IPS DF 6.9 (cell line): ENCODE measurements at regions not wholly inside any gene's neighbourhood (a gene's known extent, or its start where the extent isn't known, plus 50 kb on each side); places are given as distances from the start of the nearest gene placed in this dataset.
A peak's percentile ranks its signal among the peaks of the same experiment; 100 is the strongest.

Source experiments
- DNase-seq: peaks from one replicate; pipeline ENCODE4 v3.0.0-alpha.2; 2013; ENCODE audit warnings: low read depth, low spot score
- H3K27ac ChIP-seq: one replicate; pipeline ENCODE4 v1.5.1; 2013; ENCODE audit warnings: low read length, control low read depth
- H3K27me3 ChIP-seq: 2 replicates; pipeline ENCODE4 v1.6.1; 2013; ENCODE audit warnings: mild to moderate bottlenecking, low read length; ENCODE audit not compliant: control insufficient read depth, insufficient read depth
- H3K36me3 ChIP-seq: 2 replicates; pipeline ENCODE4 v1.6.1; 2013; ENCODE audit warnings: low read length; ENCODE audit not compliant: control insufficient read depth, insufficient read depth
- H3K4me1 ChIP-seq: 2 replicates; pipeline ENCODE4 v1.6.1; 2013; ENCODE audit warnings: low read length; ENCODE audit not compliant: control insufficient read depth, insufficient read depth
- H3K4me3 ChIP-seq: 2 replicates; pipeline ENCODE4 v1.5.1; 2013; ENCODE audit warnings: mild to moderate bottlenecking, low read length
- H3K9me3 ChIP-seq: 2 replicates; pipeline ENCODE4 v1.6.1; 2013; ENCODE audit warnings: low read length, inconsistent platforms; ENCODE audit not compliant: control insufficient read depth, insufficient read depth
- WGBS: extraction: QIAGEN DNeasy Blood & Tissue Kit; methylation state at CpG from one replicate; pipeline ENCODE4 v1.1.7; 2013; ENCODE audit warnings: mixed read lengths, missing lambda C conversion rate; ENCODE audit not compliant: insufficient read length, insufficient coverage; 5-methylcytosine and 5-hydroxymethylcytosine counted together

- Histone ChIP-seq H3K27ac (no peak overlapping the region), H3K4me1 (no peaks in the 10 kb centered on the region), H3K36me3 (no peaks in the 10 kb centered on the region), H3K27me3 (no peaks in the 10 kb centered on the region), H3K9me3 (no peaks in the 10 kb centered on the region), H3K4me3 (no peak overlapping the region)
- DNase-seq: no peak
These were observed 117.5 kb upstream of the ARHGEF26 start for GRCh38 chr3:154003649-154004048.

- H3K36me3 ChIP-seq: no peaks in the 10 kb centered on the region
- H3K4me1 ChIP-seq: no peaks in the 10 kb centered on the region
- no peak for DNase-seq
- no peaks in the 10 kb centered on the region for H3K9me3 ChIP-seq
- no CpG with 5 or more reads among the region's 5 CpGs for WGBS
- no peaks in the 10 kb centered on the region for H3K27me3 ChIP-seq
- H3K4me3 ChIP-seq: no peak overlapping the region
- no peak overlapping the region for H3K27ac ChIP-seq
These were observed 110.2 kb upstream of the ARHGEF26 start for GRCh38 chr3:154011036-154011435.

- no peak for DNase-seq
- H3K4me3 ChIP-seq: no peak overlapping the region
- no peak overlapping the region for H3K27ac ChIP-seq
- no peaks in the 10 kb centered on the region for H3K27me3 ChIP-seq
- WGBS: no CpG with 5 or more reads among the region's 4 CpGs
- no peaks in the 10 kb centered on the region for H3K4me1 ChIP-seq
- no peaks in the 10 kb centered on the region for H3K9me3 ChIP-seq
- H3K36me3 ChIP-seq: no peaks in the 10 kb centered on the region
These were observed 107.5 kb upstream of the ARHGEF26 start for GRCh38 chr3:154013736-154014135.

GRCh38 chr3:154015307-154015706 is 105.9 kb upstream of the ARHGEF26 start:
- H3K4me3 ChIP-seq: no peak overlapping the region
- no peak for DNase-seq
- no peaks in the 10 kb centered on the region for H3K4me1 ChIP-seq
- H3K36me3 ChIP-seq: no peaks in the 10 kb centered on the region
- H3K27ac ChIP-seq: no peak overlapping the region
- no peaks in the 10 kb centered on the region for H3K27me3 ChIP-seq
- no CpG with 5 or more reads among the region's 4 CpGs for WGBS
- no peaks in the 10 kb centered on the region for H3K9me3 ChIP-seq

- no peak overlapping the region for H3K27ac ChIP-seq
- no peaks in the 10 kb centered on the region for H3K4me1 ChIP-seq
- H3K27me3 ChIP-seq: no peaks in the 10 kb centered on the region
- H3K36me3 ChIP-seq: no peaks in the 10 kb centered on the region
- H3K9me3 ChIP-seq: no peaks in the 10 kb centered on the region
- no peak overlapping the region for H3K4me3 ChIP-seq
- peak; percentile 55 for DNase-seq
- WGBS: no CpG with 5 or more reads among the region's 3 CpGs
These were observed 103.0 kb upstream of the ARHGEF26 start for GRCh38 chr3:154018100-154018696.

GRCh38 chr3:154022606-154023005 is 98.6 kb upstream of the ARHGEF26 start:
- no CpG with 5 or more reads among the region's 1 CpG for WGBS
- Histone ChIP-seq H3K4me1 (no peaks in the 10 kb centered on the region), H3K4me3 (no peak overlapping the region), H3K9me3 (no peaks in the 10 kb centered on the region), H3K27ac (no peak overlapping the region), H3K36me3 (no peaks in the 10 kb centered on the region), H3K27me3 (no peaks in the 10 kb centered on the region)
- no peak for DNase-seq

GRCh38 chr3:154023148-154023547 is 98.0 kb upstream of the ARHGEF26 start:
- DNase-seq: no peak
- no peaks in the 10 kb centered on the region for H3K4me1 ChIP-seq
- H3K36me3 ChIP-seq: no peaks in the 10 kb centered on the region
- H3K27me3 ChIP-seq: no peaks in the 10 kb centered on the region
- H3K27ac ChIP-seq: no peak overlapping the region
- H3K9me3 ChIP-seq: no peaks in the 10 kb centered on the region
- H3K4me3 ChIP-seq: no peak overlapping the region

- WGBS: no CpG with 5 or more reads among the region's 2 CpGs
- Histone ChIP-seq H3K4me3 (no peak overlapping the region), H3K4me1 (no peaks in the 10 kb centered on the region), H3K27ac (no peak overlapping the region), H3K36me3 (no peaks in the 10 kb centered on the region), H3K9me3 (no peaks in the 10 kb centered on the region), H3K27me3 (no peaks in the 10 kb centered on the region)
- DNase-seq: no peak
These were observed 96.2 kb upstream of the ARHGEF26 start for GRCh38 chr3:154025007-154025406.

- Histone ChIP-seq H3K9me3 (no peaks in the 10 kb centered on the region), H3K4me3 (no peak overlapping the region), H3K36me3 (no peaks in the 10 kb centered on the region), H3K27me3 (no peaks in the 10 kb centered on the region), H3K4me1 (no peaks in the 10 kb centered on the region), H3K27ac (no peak overlapping the region)
- no peak for DNase-seq
- WGBS: no CpG with 5 or more reads among the region's 4 CpGs
These were observed 91.3 kb upstream of the ARHGEF26 start for GRCh38 chr3:154029926-154030325.

GRCh38 chr3:154034797-154035330 is 86.3 kb upstream of the ARHGEF26 start:
- no CpG with 5 or more reads among the region's 2 CpGs for WGBS
- DNase-seq: no peak
- Histone ChIP-seq H3K27ac (no peak overlapping the region), H3K36me3 (no peaks in the 10 kb centered on the region), H3K27me3 (no peaks in the 10 kb centered on the region), H3K4me1 (no peaks in the 10 kb centered on the region), H3K9me3 (no peaks in the 10 kb centered on the region), H3K4me3 (no peak overlapping the region)

- no peak overlapping the region for H3K4me3 ChIP-seq
- H3K9me3 ChIP-seq: no peaks in the 10 kb centered on the region
- H3K4me1 ChIP-seq: no peaks in the 10 kb centered on the region
- no peak overlapping the region for H3K27ac ChIP-seq
- no peak for DNase-seq
- H3K27me3 ChIP-seq: no peaks in the 10 kb centered on the region
- no peaks in the 10 kb centered on the region for H3K36me3 ChIP-seq
These were observed 80.9 kb upstream of the ARHGEF26 start for GRCh38 chr3:154040283-154040682.
